AG04450 (cell line): ENCODE measurements at regions not wholly inside any gene's neighbourhood (a gene's known extent, or its start where the extent isn't known, plus 50 kb on each side); places are given as distances from the start of the nearest gene placed in this dataset.
"Not testable (repeated sequence)": the region's sequence is repeated elsewhere in the genome, so short reads cannot be mapped to it uniquely, and the experiment has no call there.

Source experiments
- CTCF ChIA-PET: fragments of 300-600, 350-600 bp; formaldehyde crosslinking; extraction: SDS; loops from one replicate; lab custom pipeline; 2022; ENCODE audit warnings: antibody characterized with exemption, inconsistent platforms; lab: Charles Lee
- POLR2A ChIA-PET: fragments of 350-600 bp; formaldehyde crosslinking; extraction: SDS; loops from one replicate; lab custom pipeline; 2021; ENCODE audit warnings: antibody characterized with exemption, inconsistent platforms; lab: Yijun Ruan, JAX
- DNase-seq: peaks from one replicate; pipeline ENCODE4 v3.0.0-alpha.2; 2011; ENCODE audit warnings: low read depth, low spot score
- H3K27ac ChIP-seq: one replicate; pipeline ENCODE4 v1.5.1; 2012; ENCODE audit warnings: low read depth, low read length, control low read depth
- H3K27me3 ChIP-seq: one replicate; pipeline ENCODE4 v1.6.0; 2012; ENCODE audit warnings: low read length; ENCODE audit not compliant: control insufficient read depth, insufficient read depth
- H3K4me3 ChIP-seq: 2 replicates; pipeline ENCODE4 v1.5.1; 2011; ENCODE audit warnings: mild to moderate bottlenecking, low read depth, low read length, control low read depth
- H3K9me3 ChIP-seq: 2 replicates; pipeline ENCODE4 v1.5.1; 2012; ENCODE audit warnings: low read length; ENCODE audit not compliant: control insufficient read depth, insufficient read depth
- CTCF ChIP-seq: IDR thresholded peaks from 2 replicates; pipeline ENCODE4 v1.5.1; 2011; ENCODE audit warnings: low read depth, low read length, control low read depth, inconsistent platforms

DNA sequence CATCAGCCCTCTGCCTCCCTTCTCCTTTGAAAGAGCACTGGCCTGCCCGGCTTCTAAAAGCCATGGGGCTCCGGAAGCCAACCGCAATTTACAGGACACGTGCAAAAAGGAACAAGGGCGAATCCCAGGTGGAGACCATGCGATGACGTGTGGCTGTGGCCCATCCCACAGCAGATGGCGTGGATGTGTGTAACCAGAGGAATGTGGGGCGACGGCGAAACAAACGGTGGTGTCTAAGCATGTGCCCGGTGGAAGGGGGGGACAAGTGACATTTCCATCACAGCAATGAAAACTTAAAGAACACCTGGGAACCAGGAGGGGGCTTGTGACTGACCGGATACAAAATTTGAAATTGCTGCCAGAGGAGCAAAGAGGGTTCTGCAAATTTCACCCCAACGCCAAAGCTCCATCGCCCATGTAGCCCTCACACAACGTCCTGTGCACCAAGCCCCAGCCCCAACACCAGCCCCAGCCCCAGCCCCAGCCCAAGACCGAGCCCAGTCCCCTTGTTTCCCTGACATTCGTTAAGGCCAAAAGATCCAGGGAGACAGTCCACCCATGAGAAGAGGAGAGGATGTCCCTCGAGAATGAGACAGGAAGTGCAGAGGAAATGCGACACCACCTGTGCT is 159.7 kb upstream of the ZNF337 start:
- Histone ChIP-seq H3K27ac (no peak overlapping the region), H3K9me3 (peaks cover 16% of the 10 kb centered on the region; the same call in 1 of the 2 replicates), H3K4me3 (no peak overlapping the region), H3K27me3 (peaks cover 22% of the 10 kb centered on the region)
- CTCF ChIA-PET = no interaction called here
- TF ChIP-seq CTCF = no peak
- POLR2A ChIA-PET = no interaction called here
- DNase-seq = no peak

- Histone ChIP-seq H3K9me3 (peaks cover 16% of the 10 kb centered on the region; the same call in 1 of the 2 replicates), H3K27me3 (peaks cover 19% of the 10 kb centered on the region)
- DNase-seq, POLR2A ChIA-PET, H3K27ac ChIP-seq, CTCF ChIA-PET, H3K4me3 ChIP-seq: not testable (repeated sequence)
These were observed 159.0 kb upstream of the ZNF337 start for GRCh38 chr20:25855451-25856156.

GRCh38 chr20:25854666-25855065 is 158.0 kb upstream of the ZNF337 start:
- peaks cover 13% of the 10 kb centered on the region for H3K27me3 ChIP-seq
- peaks cover 16% of the 10 kb centered on the region; the same call in 1 of the 2 replicates for H3K9me3 ChIP-seq
- CTCF ChIA-PET, DNase-seq, H3K27ac ChIP-seq, POLR2A ChIA-PET, H3K4me3 ChIP-seq: not testable (repeated sequence)

DNA sequence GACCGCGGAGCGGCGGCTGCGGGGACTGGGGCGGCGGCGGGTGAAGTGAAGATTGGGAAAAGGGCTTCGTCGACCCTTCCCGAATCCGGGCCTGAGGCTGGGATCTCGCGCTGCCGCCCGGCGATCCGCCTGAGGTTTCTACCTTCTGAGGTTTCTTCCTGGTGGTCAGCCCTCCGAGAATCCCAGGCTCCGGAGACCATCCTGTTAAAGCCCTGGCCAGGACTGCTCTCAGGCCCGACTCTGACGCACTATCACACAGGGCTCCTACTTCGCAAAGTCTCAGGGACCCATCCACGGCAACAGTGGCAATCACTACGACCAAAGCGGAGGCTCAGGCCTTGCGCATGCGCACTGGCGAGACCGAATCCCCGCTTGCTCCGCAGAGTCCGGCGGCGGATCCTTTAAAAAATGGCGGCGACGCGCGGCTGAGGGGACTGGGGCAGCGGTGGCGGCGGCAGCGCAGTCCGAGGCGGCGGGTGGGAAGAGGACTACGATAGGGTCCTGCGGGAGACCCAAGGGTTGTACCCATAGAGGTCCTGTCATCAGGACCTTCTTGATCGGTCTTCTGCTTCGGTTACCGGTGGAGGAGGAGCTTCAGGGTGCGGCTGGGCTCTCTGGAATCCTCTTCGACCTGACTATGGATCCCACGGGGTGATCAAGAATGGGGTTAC is 157.2 kb upstream of the ZNF337 start:
- Histone ChIP-seq H3K4me3 (peak overlapping the region; percentile 63), H3K9me3 (peaks cover 14% of the 10 kb centered on the region; the same call in 1 of the 2 replicates)
- POLR2A ChIA-PET, H3K27ac ChIP-seq, H3K27me3 ChIP-seq, DNase-seq, CTCF ChIA-PET: not testable (repeated sequence)

- CTCF ChIA-PET, DNase-seq, H3K27me3 ChIP-seq, POLR2A ChIA-PET, H3K27ac ChIP-seq: not testable (repeated sequence)
- peak overlapping the region; percentile 63 for H3K4me3 ChIP-seq
- peaks cover 11% of the 10 kb centered on the region; the same call in 1 of the 2 replicates for H3K9me3 ChIP-seq
These were observed 156.5 kb upstream of the ZNF337 start for GRCh38 chr20:25852968-25853717.

DNA sequence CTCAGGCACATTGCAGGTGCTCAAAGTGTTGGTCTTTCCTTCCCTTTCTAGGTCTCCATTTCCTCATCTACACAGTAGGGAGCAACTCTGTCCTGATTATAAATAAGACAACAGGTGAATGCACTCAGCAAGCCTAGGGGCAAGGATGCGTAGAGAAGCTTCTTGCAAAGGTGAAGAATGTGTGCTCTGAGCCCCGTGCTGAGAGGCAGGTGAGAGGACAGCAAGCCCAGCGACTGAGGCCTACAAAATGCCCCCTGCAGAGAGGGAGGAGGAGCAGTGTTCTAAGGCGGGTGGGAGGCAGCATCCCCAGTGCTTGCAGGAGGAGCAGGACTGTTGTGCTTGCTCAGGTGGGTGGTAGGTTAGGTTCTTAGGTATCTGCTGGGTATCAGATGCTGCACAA is 153.5 kb upstream of the ZNF337 start:
- DNase-seq, H3K9me3 ChIP-seq, CTCF ChIA-PET, POLR2A ChIA-PET, H3K4me3 ChIP-seq, H3K27me3 ChIP-seq, H3K27ac ChIP-seq: not testable (repeated sequence)

DNA sequence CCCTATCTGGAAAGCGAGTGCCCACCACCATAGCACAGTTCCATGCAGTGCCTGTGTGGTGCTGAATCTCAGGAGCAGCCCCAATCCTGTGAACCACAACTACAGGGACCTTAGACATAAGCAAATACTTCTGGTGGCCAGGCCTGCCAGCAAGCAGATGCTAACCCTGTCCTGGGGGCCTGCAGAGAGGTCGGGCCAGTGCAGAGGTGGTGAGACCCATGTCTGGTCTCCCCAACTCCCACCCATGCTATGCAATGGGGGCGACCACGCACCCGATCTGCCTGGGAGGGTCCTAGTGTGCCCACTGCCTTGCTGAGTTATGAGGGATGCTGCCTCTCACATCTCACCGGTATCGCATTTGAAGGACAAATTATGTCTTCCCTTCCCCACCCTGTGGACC is 151.6 kb upstream of the ZNF337 start:
- no peaks in the 10 kb centered on the region for H3K27me3 ChIP-seq
- ChIA-PET POLR2A (no interaction called here), CTCF (no interaction called here)
- no peak for TF ChIP-seq CTCF
- no peak overlapping the region for H3K27ac ChIP-seq
- H3K4me3 ChIP-seq = no peak overlapping the region
- no peak for DNase-seq
- H3K9me3 ChIP-seq = no peaks in the 10 kb centered on the region

DNA sequence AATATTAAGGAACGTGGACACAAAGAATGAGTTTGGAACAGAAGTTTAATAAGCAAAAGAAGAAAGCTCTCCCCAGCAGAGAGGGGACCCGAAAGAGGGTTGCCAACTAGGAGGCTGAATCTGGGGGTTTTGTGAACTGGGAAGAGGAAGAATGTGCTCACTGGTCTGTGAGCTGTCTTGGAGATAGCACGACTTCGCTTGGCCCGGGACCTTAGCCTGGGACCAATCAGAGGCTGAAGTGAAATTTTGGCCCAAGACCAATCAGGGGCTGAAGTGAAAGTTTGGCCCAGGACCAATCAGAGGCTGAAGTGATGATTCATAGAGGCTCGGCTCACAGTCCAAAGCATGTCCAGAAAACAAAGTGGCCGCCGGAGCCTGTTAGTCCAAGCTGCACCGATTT is 148.0 kb upstream of the ZNF337 start:
- H3K27ac ChIP-seq, H3K27me3 ChIP-seq, DNase-seq, H3K4me3 ChIP-seq, H3K9me3 ChIP-seq, CTCF ChIA-PET, POLR2A ChIA-PET: not testable (repeated sequence)

- CTCF ChIA-PET, H3K27ac ChIP-seq, H3K27me3 ChIP-seq, H3K4me3 ChIP-seq, H3K9me3 ChIP-seq, DNase-seq, POLR2A ChIA-PET: not testable (repeated sequence)
These were observed 116.9 kb upstream of the ZNF337 start for GRCh38 chr20:25813511-25813910.
